ENCODE measurements at regions not wholly inside any gene's neighbourhood (a gene's known extent, or its start where the extent isn't known, plus 50 kb on each side); places are given as distances from the start of the nearest gene placed in this dataset.

DNA sequence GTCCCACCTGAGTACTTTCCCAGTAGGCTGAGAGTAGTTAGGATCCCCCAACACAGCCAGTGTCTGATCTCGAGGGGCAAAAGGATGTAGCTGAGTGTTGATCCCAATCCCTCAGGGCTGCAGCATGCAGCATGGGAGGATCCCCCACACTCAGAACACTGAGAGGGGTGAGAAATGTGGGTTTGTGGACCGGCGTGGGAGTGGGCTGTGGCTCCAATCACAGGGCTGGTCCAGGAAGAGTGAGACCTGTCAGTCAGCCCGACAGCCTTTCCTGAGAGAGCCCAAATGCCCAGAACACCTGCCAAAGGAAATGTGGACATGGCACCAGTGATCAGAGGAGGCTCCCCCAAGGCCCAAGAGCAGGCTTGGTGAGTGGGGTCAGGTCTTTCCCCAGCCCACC is 228.3 kb upstream of the MGAT4C start:
- DNase-seq (ENCODE audit: unreplicated experiment), result no peak
- CTCF ChIA-PET, result interaction anchor here (1.2 kb wide), 1 partner anchor 12 kb away, joined by 3 read pairs; no protein-coding TSS in a partner anchor
- intact Hi-C loops (cut with micrococcal nuclease), result no loop called here
- POLR2A ChIA-PET, result interaction anchor here (1.6 kb wide), 1 partner anchor 20 kb away, joined by 3 read pairs; no protein-coding TSS in a partner anchor
- TF ChIP-seq, protein P1, sequence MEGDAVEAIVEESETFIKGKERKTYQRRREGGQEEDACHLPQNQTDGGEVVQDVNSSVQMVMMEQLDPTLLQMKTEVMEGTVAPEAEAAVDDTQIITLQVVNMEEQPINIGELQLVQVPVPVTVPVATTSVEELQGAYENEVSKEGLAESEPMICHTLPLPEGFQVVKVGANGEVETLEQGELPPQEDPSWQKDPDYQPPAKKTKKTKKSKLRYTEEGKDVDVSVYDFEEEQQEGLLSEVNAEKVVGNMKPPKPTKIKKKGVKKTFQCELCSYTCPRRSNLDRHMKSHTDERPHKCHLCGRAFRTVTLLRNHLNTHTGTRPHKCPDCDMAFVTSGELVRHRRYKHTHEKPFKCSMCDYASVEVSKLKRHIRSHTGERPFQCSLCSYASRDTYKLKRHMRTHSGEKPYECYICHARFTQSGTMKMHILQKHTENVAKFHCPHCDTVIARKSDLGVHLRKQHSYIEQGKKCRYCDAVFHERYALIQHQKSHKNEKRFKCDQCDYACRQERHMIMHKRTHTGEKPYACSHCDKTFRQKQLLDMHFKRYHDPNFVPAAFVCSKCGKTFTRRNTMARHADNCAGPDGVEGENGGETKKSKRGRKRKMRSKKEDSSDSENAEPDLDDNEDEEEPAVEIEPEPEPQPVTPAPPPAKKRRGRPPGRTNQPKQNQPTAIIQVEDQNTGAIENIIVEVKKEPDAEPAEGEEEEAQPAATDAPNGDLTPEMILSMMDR (IDR thresholded peaks at IDR 0.05; ENCODE audit: unreplicated experiment), result no peak
- Mint-ChIP-seq H3K27me3 (ENCODE audit: insufficient read depth, unreplicated experiment) (no peaks in the 10 kb centered on the region), H3K36me3 (ENCODE audit: insufficient read depth, unreplicated experiment) (no peaks in the 10 kb centered on the region), H3K4me3 (ENCODE audit: unreplicated experiment) (no peak overlapping the region), H3K4me1 (ENCODE audit: insufficient read depth, unreplicated experiment) (no peaks in the 10 kb centered on the region), H3K9me3 (ENCODE audit: unreplicated experiment) (peaks cover 2% of the 10 kb centered on the region), H3K27ac (ENCODE audit: low read depth, unreplicated experiment) (no peak overlapping the region)
- no TSS peak for BruUV-seq (replicated peaks)

DNA sequence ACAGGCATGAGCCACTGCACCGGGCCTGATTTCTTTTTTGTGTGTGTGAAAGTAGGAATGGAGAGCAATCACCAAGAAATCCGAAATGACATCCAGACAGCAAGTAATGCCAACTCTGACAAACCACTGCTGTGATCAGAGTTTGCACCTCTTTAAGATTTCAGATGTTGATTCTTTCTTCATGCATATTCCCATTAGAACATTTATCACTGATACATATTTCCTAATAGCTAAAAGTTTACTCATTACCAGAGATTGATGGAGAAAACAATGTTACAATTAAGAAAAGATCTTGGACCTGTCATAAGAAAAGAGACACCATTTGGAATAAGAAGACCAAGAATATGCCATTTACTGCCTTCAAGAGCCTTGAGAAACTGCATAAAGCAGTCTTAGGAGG is 217.0 kb upstream of the MGAT4C start:
- intact Hi-C loops (cut with micrococcal nuclease), result no loop called here
- CTCF ChIA-PET, result no interaction called here

DNA sequence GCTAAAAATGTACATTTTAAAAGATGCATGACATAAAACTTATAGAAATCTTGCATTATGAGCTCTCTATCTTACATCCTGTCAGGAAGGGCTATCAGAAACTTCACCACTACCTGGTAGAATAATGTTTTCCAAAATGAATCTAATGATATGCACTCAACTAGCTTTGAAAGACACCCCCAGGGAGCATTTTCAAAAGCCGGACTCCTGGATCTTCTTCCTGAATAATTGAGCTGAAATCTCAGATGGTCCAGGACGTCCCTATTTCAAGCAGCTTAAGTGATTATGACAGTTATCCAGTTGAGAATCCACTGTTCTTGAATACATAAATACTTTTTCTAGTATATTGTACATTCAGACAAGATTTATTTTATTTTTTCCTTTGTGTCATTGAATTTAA is 200.6 kb upstream of the MGAT4C start:
- TF ChIP-seq, protein P1 (IDR thresholded peaks at IDR 0.05; ENCODE audit: unreplicated experiment), result no peak
- ChIA-PET CTCF (no interaction called here), POLR2A (no interaction called here)
- H3K27ac Mint-ChIP-seq (ENCODE audit: low read depth, unreplicated experiment), result no peak overlapping the region
- H3K36me3 Mint-ChIP-seq (ENCODE audit: insufficient read depth, unreplicated experiment), result no peaks in the 10 kb centered on the region
- no peak for DNase-seq (ENCODE audit: unreplicated experiment)
- H3K4me3 Mint-ChIP-seq (ENCODE audit: unreplicated experiment), result no peak overlapping the region
- no TSS peak for BruUV-seq (replicated peaks)
- H3K9me3 Mint-ChIP-seq (ENCODE audit: unreplicated experiment), result no peaks in the 10 kb centered on the region
- no peaks in the 10 kb centered on the region for H3K27me3 Mint-ChIP-seq (ENCODE audit: insufficient read depth, unreplicated experiment)
- H3K4me1 Mint-ChIP-seq (ENCODE audit: insufficient read depth, unreplicated experiment), result no peaks in the 10 kb centered on the region
- intact Hi-C loops (cut with micrococcal nuclease), result no loop called here

More for the DNA sequence above, 217.0 kb upstream of the MGAT4C start:
- TF ChIP-seq, protein P1 (IDR thresholded peaks at IDR 0.05; ENCODE audit: unreplicated experiment), result no peak
- Mint-ChIP-seq H3K27me3 (ENCODE audit: insufficient read depth, unreplicated experiment) (no peaks in the 10 kb centered on the region), H3K36me3 (ENCODE audit: insufficient read depth, unreplicated experiment) (no peaks in the 10 kb centered on the region), H3K4me3 (ENCODE audit: unreplicated experiment) (no peak overlapping the region), H3K27ac (ENCODE audit: low read depth, unreplicated experiment) (no peak overlapping the region), H3K9me3 (ENCODE audit: unreplicated experiment) (no peaks in the 10 kb centered on the region), H3K4me1 (ENCODE audit: insufficient read depth, unreplicated experiment) (no peaks in the 10 kb centered on the region)
- DNase-seq (ENCODE audit: unreplicated experiment), result no peak
- no TSS peak for BruUV-seq (replicated peaks)
- POLR2A ChIA-PET, result no interaction called here

DNA sequence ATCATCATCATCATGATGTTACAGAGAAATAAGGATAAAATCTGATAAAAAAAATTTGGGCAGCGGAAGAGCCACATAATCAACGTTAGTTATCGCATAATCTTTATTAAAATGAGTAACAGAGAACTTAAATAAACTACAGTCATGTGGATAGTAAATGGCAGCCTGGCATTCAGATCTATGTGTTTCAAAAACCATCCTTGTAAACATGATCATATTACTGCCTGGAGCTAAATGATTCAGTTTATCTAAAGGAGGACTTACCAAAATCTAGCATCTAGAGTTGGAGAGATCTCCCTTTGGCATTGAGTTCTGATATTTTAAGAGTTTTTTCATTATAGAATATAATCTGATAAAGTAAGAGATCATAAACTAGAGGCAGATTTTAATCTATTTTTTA is 200.1 kb upstream of the MGAT4C start:
- CTCF ChIA-PET, result no interaction called here
- DNase-seq (ENCODE audit: unreplicated experiment), result peak; percentile 8

More for the DNA sequence above, 200.1 kb upstream of the MGAT4C start:
- H3K9me3 Mint-ChIP-seq (ENCODE audit: unreplicated experiment), result no peaks in the 10 kb centered on the region
- no peaks in the 10 kb centered on the region for H3K4me1 Mint-ChIP-seq (ENCODE audit: insufficient read depth, unreplicated experiment)
- TF ChIP-seq, protein P1 (IDR thresholded peaks at IDR 0.05; ENCODE audit: unreplicated experiment), result no peak
- H3K27me3 Mint-ChIP-seq (ENCODE audit: insufficient read depth, unreplicated experiment), result no peaks in the 10 kb centered on the region
- POLR2A ChIA-PET, result no interaction called here
- no peak overlapping the region for H3K27ac Mint-ChIP-seq (ENCODE audit: low read depth, unreplicated experiment)
- BruUV-seq (replicated peaks), result no TSS peak
- intact Hi-C loops (cut with micrococcal nuclease), result no loop called here
- no peak overlapping the region for H3K4me3 Mint-ChIP-seq (ENCODE audit: unreplicated experiment)
- H3K36me3 Mint-ChIP-seq (ENCODE audit: insufficient read depth, unreplicated experiment), result no peaks in the 10 kb centered on the region
